Adipocyte (in vitro differentiated cells): ENCODE measurements at regions not wholly inside any gene's neighbourhood (a gene's known extent, or its start where the extent isn't known, plus 50 kb on each side); places are given as distances from the start of the nearest gene placed in this dataset.
A peak's percentile ranks its signal among the peaks of the same experiment; 100 is the strongest.

Experiments used
- DNase-seq: peaks from one replicate; pipeline ENCODE4 v3.0.0-alpha.2; 2015; ENCODE audit warnings: low read depth
- H3K27me3 ChIP-seq: replicated peaks from 2 replicates; pipeline ENCODE4 v1.7.0; 2013; ENCODE audit warnings: mild to moderate bottlenecking, low read length, moderate library complexity; ENCODE audit not compliant: control insufficient read depth, insufficient read depth
- H3K36me3 ChIP-seq: 2 replicates; pipeline ENCODE4 v1.7.0; 2013; ENCODE audit warnings: low read length, mild to moderate bottlenecking, moderate library complexity; ENCODE audit not compliant: control insufficient read depth, insufficient read depth, severe bottlenecking
- H3K4me1 ChIP-seq: 2 replicates; pipeline ENCODE4 v1.7.0; 2013; ENCODE audit warnings: mild to moderate bottlenecking, low read length, moderate library complexity; ENCODE audit not compliant: control insufficient read depth, insufficient read depth
- H3K4me3 ChIP-seq: 2 replicates; pipeline ENCODE4 v1.7.0; 2013; ENCODE audit warnings: mild to moderate bottlenecking, low read length, moderate library complexity
- H3K9ac ChIP-seq: 2 replicates; pipeline ENCODE4 v1.7.0; 2013; ENCODE audit warnings: mild to moderate bottlenecking, low read length, moderate library complexity
- H3K9me3 ChIP-seq: 2 replicates; pipeline ENCODE4 v1.7.0; 2013; ENCODE audit warnings: mild to moderate bottlenecking, low read length, moderate library complexity; ENCODE audit not compliant: control insufficient read depth

GRCh38 chr6:145544041-145544440 lies 191.3 kb downstream of the EPM2A start:
- no peak overlapping the region for H3K4me3 ChIP-seq
- H3K9me3 ChIP-seq: no peaks in the 10 kb centered on the region
- peaks cover 15% of the 10 kb centered on the region for H3K4me1 ChIP-seq
- no peaks in the 10 kb centered on the region for H3K27me3 ChIP-seq
- H3K9ac ChIP-seq: no peak overlapping the region
- no peaks in the 10 kb centered on the region for H3K36me3 ChIP-seq
- peak; percentile 55 for DNase-seq

- DNase-seq: no peak
- Histone ChIP-seq H3K27me3 (no peaks in the 10 kb centered on the region), H3K4me3 (no peak overlapping the region), H3K4me1 (peaks cover 15% of the 10 kb centered on the region), H3K36me3 (no peaks in the 10 kb centered on the region), H3K9ac (no peak overlapping the region), H3K9me3 (no peaks in the 10 kb centered on the region)
These were observed 190.8 kb downstream of the EPM2A start for GRCh38 chr6:145544514-145544913.

- H3K4me1 ChIP-seq: peaks cover 20% of the 10 kb centered on the region
- H3K27me3 ChIP-seq: no peaks in the 10 kb centered on the region
- no peak overlapping the region for H3K4me3 ChIP-seq
- no peaks in the 10 kb centered on the region for H3K9me3 ChIP-seq
- no peak overlapping the region for H3K9ac ChIP-seq
- no peak for DNase-seq
- no peaks in the 10 kb centered on the region for H3K36me3 ChIP-seq
These were observed 189.1 kb downstream of the EPM2A start for GRCh38 chr6:145546265-145546664.

GRCh38 chr6:145547594-145548335 lies 187.6 kb downstream of the EPM2A start:
- Histone ChIP-seq H3K9ac (no peak overlapping the region), H3K9me3 (no peaks in the 10 kb centered on the region), H3K4me3 (no peak overlapping the region), H3K36me3 (no peaks in the 10 kb centered on the region), H3K27me3 (no peaks in the 10 kb centered on the region), H3K4me1 (peaks cover 20% of the 10 kb centered on the region)
- no peak for DNase-seq

- no peak overlapping the region for H3K9ac ChIP-seq
These were observed 186.2 kb downstream of the EPM2A start for GRCh38 chr6:145548933-145549648.

GRCh38 chr6:145551164-145551563 lies 184.2 kb downstream of the EPM2A start:
- peaks cover 10% of the 10 kb centered on the region for H3K4me1 ChIP-seq
- no peak overlapping the region for H3K9ac ChIP-seq
- H3K27me3 ChIP-seq: no peaks in the 10 kb centered on the region
- H3K36me3 ChIP-seq: no peaks in the 10 kb centered on the region
- no peaks in the 10 kb centered on the region for H3K9me3 ChIP-seq
- no peak overlapping the region for H3K4me3 ChIP-seq
- DNase-seq: peak; percentile 48

More at GRCh38 chr6:145548933-145549648, 186.2 kb downstream of the EPM2A start:
- H3K36me3 ChIP-seq: no peaks in the 10 kb centered on the region
- no peak overlapping the region for H3K4me3 ChIP-seq
- no peaks in the 10 kb centered on the region for H3K9me3 ChIP-seq
- peaks cover 14% of the 10 kb centered on the region for H3K4me1 ChIP-seq
- DNase-seq: peak; percentile 23
- no peaks in the 10 kb centered on the region for H3K27me3 ChIP-seq

GRCh38 chr6:145555084-145555483 lies 180.2 kb downstream of the EPM2A start:
- no peaks in the 10 kb centered on the region for H3K36me3 ChIP-seq
- no peaks in the 10 kb centered on the region for H3K9me3 ChIP-seq
- DNase-seq: no peak
- no peak overlapping the region for H3K4me3 ChIP-seq
- no peak overlapping the region for H3K9ac ChIP-seq
- no peaks in the 10 kb centered on the region for H3K27me3 ChIP-seq
- H3K4me1 ChIP-seq: peaks cover 5% of the 10 kb centered on the region

GRCh38 chr6:145557474-145557873 lies 177.8 kb downstream of the EPM2A start:
- H3K9ac ChIP-seq: no peak overlapping the region
- H3K9me3 ChIP-seq: no peaks in the 10 kb centered on the region
- H3K4me3 ChIP-seq: no peak overlapping the region
- H3K27me3 ChIP-seq: no peaks in the 10 kb centered on the region
- H3K4me1 ChIP-seq: no peaks in the 10 kb centered on the region
- no peak for DNase-seq
- H3K36me3 ChIP-seq: no peaks in the 10 kb centered on the region

GRCh38 chr6:145559836-145560235 lies 175.5 kb downstream of the EPM2A start:
- no peaks in the 10 kb centered on the region for H3K4me1 ChIP-seq
- no peaks in the 10 kb centered on the region for H3K9me3 ChIP-seq
- no peak overlapping the region for H3K4me3 ChIP-seq
- no peak for DNase-seq
- no peaks in the 10 kb centered on the region for H3K27me3 ChIP-seq
- no peaks in the 10 kb centered on the region for H3K36me3 ChIP-seq
- no peak overlapping the region for H3K9ac ChIP-seq

- Histone ChIP-seq H3K36me3 (no peaks in the 10 kb centered on the region), H3K9ac (no peak overlapping the region), H3K27me3 (no peaks in the 10 kb centered on the region), H3K9me3 (no peaks in the 10 kb centered on the region), H3K4me1 (no peaks in the 10 kb centered on the region), H3K4me3 (no peak overlapping the region)
- DNase-seq: no peak
These were observed 173.9 kb downstream of the EPM2A start for GRCh38 chr6:145561095-145562072.
